ENCODE measurements at regions not wholly inside any gene's neighbourhood (a gene's known extent, or its start where the extent isn't known, plus 50 kb on each side); places are given as distances from the start of the nearest gene placed in this dataset.

DNA sequence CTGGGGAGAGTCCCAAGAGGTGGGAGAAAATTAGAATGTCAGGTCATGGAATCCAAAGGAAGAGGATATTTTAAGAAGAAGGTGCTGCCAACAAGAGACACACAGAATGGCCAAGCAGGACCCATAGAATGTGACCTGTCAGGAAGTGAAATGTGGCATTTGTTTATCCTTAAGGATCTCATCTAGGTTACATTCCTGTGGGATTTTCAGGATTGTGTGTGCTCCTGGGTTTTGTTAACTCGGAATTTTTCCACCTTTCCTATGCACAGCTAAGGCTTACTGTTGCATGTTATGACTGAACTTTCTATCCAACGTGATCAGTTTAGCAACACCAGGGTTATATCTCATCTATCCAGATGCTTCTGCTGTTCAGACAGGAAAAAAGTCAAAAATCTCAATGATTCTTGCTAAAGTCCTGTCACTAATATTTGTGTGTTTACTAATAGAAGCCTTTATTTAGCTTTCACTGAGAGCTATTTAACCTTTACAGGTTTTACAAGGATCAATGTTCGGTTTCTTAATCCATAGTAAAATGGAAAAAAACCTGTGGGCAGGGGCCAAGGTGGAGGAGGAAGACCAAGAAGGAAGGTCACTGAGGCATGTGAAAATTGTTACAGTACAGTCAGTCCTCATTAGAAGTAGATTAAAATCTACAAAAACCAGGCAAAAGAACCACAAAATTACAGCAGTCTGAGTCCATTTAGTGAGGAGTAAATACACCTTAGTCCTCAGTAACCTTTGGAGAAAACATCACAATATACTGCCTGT is 437.8 kb upstream of the NPVF start:
- ATAC-seq (ENCODE audit: low FRiP score), result no peak
- TF ChIP-seq, protein P1, sequence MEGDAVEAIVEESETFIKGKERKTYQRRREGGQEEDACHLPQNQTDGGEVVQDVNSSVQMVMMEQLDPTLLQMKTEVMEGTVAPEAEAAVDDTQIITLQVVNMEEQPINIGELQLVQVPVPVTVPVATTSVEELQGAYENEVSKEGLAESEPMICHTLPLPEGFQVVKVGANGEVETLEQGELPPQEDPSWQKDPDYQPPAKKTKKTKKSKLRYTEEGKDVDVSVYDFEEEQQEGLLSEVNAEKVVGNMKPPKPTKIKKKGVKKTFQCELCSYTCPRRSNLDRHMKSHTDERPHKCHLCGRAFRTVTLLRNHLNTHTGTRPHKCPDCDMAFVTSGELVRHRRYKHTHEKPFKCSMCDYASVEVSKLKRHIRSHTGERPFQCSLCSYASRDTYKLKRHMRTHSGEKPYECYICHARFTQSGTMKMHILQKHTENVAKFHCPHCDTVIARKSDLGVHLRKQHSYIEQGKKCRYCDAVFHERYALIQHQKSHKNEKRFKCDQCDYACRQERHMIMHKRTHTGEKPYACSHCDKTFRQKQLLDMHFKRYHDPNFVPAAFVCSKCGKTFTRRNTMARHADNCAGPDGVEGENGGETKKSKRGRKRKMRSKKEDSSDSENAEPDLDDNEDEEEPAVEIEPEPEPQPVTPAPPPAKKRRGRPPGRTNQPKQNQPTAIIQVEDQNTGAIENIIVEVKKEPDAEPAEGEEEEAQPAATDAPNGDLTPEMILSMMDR (IDR thresholded peaks at IDR 0.05), result no peak
- no peak for DNase-seq (ENCODE audit: low spot score)

DNA sequence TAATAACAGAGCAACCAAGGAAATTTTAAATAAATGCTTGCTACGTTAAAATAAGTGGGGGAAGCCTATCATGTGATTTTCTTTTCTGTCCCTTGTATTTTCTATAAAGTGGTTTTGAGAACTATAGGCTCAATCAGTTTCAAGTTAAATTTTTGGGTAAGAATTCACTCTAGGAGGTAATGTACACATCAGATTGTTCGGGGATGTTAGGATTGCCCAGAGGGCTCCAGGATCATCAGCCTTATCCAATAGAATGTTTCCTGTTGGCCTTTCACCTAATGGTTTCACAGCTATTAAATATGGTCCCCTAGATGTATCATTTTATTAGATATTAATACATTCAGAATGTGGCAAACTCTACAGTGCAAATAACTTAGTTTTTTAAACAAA is 438.4 kb upstream of the NPVF start:
- TF ChIP-seq, protein P1 (IDR thresholded peaks at IDR 0.05), result no peak
- DNase-seq (ENCODE audit: low spot score) (no peak), ATAC-seq (ENCODE audit: low FRiP score) (no peak)

DNA sequence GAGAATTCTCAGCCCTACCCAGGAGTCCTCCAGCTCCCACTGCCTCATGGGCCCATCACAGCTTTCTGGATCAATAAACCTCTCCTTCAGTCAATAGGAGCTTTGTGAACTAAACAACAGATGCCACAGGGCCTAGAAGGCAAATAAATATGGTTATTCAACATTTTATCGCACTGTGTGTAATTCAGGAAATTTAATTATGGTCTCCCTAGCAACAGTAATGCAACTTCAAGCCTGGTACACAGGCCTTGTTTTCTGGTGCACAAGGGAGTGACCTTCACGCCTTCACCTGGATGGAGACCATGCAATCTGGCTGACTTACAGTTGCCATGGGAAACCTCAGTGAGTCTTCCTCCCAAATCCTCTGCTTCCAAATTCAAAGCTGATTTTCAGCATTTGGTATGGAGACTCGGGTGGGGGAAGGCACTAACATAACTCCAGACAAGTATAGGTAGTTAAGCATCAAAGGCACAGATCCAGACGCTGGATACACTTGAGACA is 441.0 kb upstream of the NPVF start:
- TF ChIP-seq, protein P1 (IDR thresholded peaks at IDR 0.05), result no peak
- DNase-seq (ENCODE audit: low spot score), result no peak
- no peak for ATAC-seq (ENCODE audit: low FRiP score)

DNA sequence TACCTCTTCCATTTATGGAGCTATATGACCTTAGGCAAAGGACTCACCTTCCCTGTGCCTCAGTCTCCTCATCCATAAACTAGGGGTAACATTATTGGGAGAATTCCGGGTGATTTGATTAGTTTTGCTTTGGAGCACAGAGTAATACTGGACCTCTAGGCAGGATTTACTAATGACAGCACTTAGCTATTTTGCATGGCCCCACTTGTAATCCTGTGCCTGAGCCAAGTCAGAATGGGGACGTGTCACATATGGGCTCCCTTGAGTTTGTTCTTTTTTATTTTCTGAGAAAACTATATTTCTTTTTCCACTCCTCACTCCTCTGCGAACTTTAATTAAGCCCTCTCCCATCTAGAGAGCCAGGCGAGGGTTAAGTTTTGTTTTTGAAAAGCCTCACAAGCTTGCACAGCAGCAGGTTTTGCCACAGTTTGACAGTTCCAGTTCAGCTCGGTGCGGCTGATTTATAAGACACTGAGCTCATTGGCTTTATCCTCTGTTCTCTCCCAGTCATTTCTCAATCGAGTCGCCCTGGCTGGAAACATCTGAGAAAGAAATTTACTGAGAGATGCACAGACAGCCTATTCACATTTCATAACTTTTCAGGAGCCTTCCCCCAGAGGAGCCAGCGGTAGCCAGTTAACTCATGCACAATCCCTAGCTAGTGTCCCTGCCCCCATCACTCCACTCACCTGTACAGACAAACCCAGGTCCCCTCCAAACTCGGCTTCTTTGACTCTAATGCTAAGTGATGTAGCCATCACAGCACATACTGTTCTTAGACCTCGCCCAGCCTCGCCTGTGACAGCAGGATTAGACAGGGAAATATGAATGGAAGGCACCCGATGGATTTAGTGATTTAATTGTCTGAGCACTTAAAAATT is 441.9 kb upstream of the NPVF start:
- DNase-seq (ENCODE audit: low spot score) (no peak), ATAC-seq (ENCODE audit: low FRiP score) (peak; percentile 78)
- TF ChIP-seq, protein P1 (IDR thresholded peaks at IDR 0.05), result no peak

DNA sequence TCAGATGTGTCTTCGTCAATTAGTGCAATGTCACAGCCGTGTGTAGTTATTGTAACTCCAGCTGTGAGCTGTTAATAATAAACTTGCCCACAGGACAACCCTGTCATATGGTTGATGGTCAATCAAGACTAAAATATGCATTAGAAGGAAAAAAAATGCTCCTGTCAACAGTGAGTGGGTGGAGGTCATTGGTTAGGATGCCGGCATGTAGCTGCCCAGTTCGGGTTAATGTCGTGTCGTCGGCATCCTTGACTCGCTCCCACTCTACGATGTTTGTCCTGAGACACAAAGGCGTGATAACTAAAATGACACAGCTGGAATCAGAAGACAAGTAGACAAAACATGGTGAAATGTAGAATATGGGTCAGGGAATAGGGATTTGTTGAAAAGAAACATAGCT is 442.8 kb upstream of the NPVF start:
- DNase-seq (ENCODE audit: low spot score), result no peak
- TF ChIP-seq, protein P1 (IDR thresholded peaks at IDR 0.05), result no peak
- ATAC-seq (ENCODE audit: low FRiP score), result no peak

DNA sequence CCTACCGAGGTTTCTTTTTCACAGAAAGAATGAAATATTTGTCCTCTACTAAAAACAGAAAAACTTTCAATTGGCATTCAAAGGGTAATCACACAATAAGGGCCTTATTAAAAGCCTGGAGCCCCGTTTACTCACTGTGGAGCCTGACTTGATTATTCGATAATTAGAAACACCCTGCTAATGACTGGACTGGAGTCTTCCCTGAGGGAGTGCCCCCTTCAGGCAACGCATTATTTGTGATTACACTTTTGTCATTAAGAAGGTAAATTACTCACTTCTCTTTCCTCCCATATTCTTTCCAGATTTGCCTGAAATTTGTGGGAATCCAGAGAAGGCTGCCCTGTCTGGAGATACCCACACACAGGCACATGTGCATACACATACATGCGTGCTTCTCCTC is 444.2 kb upstream of the NPVF start:
- ATAC-seq (ENCODE audit: low FRiP score), result no peak
- DNase-seq (ENCODE audit: low spot score), result no peak
- TF ChIP-seq, protein P1 (IDR thresholded peaks at IDR 0.05), result no peak
